Adipose tissue (tissue), 3 donors: ENCODE measurements at regions not wholly inside any gene's neighbourhood (a gene's known extent, or its start where the extent isn't known, plus 50 kb on each side); places are given as distances from the start of the nearest gene placed in this dataset.
"Not testable (repeated sequence)": the region's sequence is repeated elsewhere in the genome, so short reads cannot be mapped to it uniquely, and the experiment has no call there.

Experiments
- H3K27ac ChIP-seq: one replicate; pipeline ENCODE4 v1.5.1; 2013; ENCODE audit warnings: low read depth, low read length
- WGBS, 3 donors: extraction: QIAGEN DNeasy Blood & Tissue Kit; methylation state at CpG; one replicate each; pipeline ENCODE4 v1.1.7; 2013; 5-methylcytosine and 5-hydroxymethylcytosine counted together
- donor health status: healthy with polysubstance abuse.
- donor health status: Bipolar disorder and iron deficiency.
- donor health status: healthy.

- no peak overlapping the region for H3K27ac ChIP-seq
- WGBS, 3 donors: 31 to 53% (median 38%) methylated on average over 1 of the region's 1 CpG
Measured at GRCh38 chr9:87354147-87354546, 143.5 kb upstream of the DAPK1 start.

GRCh38 chr9:87357600-87357999 lies 140.1 kb upstream of the DAPK1 start:
- H3K27ac ChIP-seq: no peak overlapping the region
- 97 to 100% (median 100%) methylated on average over 1 of the region's 1 CpG for WGBS, 3 donors

GRCh38 chr9:87359264-87359663 lies 138.4 kb upstream of the DAPK1 start:
- H3K27ac ChIP-seq: no peak overlapping the region

- H3K27ac ChIP-seq: no peak overlapping the region
- WGBS, 3 donors: 57 to 65% (median 58%) methylated on average over 3 of the region's 3 CpGs
Measured at GRCh38 chr9:87359958-87360601, 137.6 kb upstream of the DAPK1 start.

- 55 to 76% (median 76%) methylated on average over 9 of the region's 9 CpGs for WGBS, 3 donors
- H3K27ac ChIP-seq: no peak overlapping the region
Measured at GRCh38 chr9:87370049-87370685, 127.5 kb upstream of the DAPK1 start.

- H3K27ac ChIP-seq: no peak overlapping the region
- 77 to 82% (median 81%) methylated on average over 5 to 6 of the region's 6 CpGs for WGBS, 3 donors
Measured at GRCh38 chr9:87371795-87372355, 125.8 kb upstream of the DAPK1 start.

GRCh38 chr9:87372356-87372851 lies 125.3 kb upstream of the DAPK1 start:
- no peak overlapping the region for H3K27ac ChIP-seq
- WGBS, 3 donors: 60 to 78% (median 73%) methylated on average over 10 of the region's 10 CpGs

- not testable (repeated sequence) for H3K27ac ChIP-seq
- WGBS, 3 donors: 79 to 90% (median 84%) methylated on average over 10 of the region's 10 CpGs
Measured at GRCh38 chr9:87374023-87374919, 123.4 kb upstream of the DAPK1 start.

GRCh38 chr9:87375397-87376073 lies 122.1 kb upstream of the DAPK1 start:
- no peak overlapping the region for H3K27ac ChIP-seq
- WGBS, 3 donors: 70 to 73% (median 72%) methylated on average over 7 of the region's 7 CpGs

- no peak overlapping the region for H3K27ac ChIP-seq
- 88 to 97% (median 95%) methylated on average over 1 of the region's 1 CpG for WGBS, 3 donors
Measured at GRCh38 chr9:87378676-87379075, 119.0 kb upstream of the DAPK1 start.

GRCh38 chr9:87379300-87379699 lies 118.4 kb upstream of the DAPK1 start:
- 50 to 85% (median 83%) methylated on average over 6 of the region's 6 CpGs for WGBS, 3 donors
- no peak overlapping the region for H3K27ac ChIP-seq

GRCh38 chr9:87381050-87381711 lies 116.5 kb upstream of the DAPK1 start:
- no peak overlapping the region for H3K27ac ChIP-seq
- WGBS, 3 donors: 49 to 74% (median 68%) methylated on average over 4 of the region's 4 CpGs

- 32 to 63% (median 55%) methylated on average over 4 of the region's 4 CpGs for WGBS, 3 donors
Measured at GRCh38 chr9:87381746-87382145, 115.9 kb upstream of the DAPK1 start.

GRCh38 chr9:87382900-87383299 lies 114.8 kb upstream of the DAPK1 start:
- H3K27ac ChIP-seq: no peak overlapping the region
- WGBS, 3 donors: 54 to 85% (median 64%) methylated on average over 9 of the region's 9 CpGs

More at GRCh38 chr9:87381746-87382145, 115.9 kb upstream of the DAPK1 start:
- H3K27ac ChIP-seq: no peak overlapping the region

- 74 to 96% (median 80%) methylated on average over 7 of the region's 7 CpGs for WGBS, 3 donors
- no peak overlapping the region for H3K27ac ChIP-seq
Measured at GRCh38 chr9:87383344-87384150, 114.1 kb upstream of the DAPK1 start.

GRCh38 chr9:87386490-87387025 lies 111.1 kb upstream of the DAPK1 start:
- no peak overlapping the region for H3K27ac ChIP-seq
- WGBS, 3 donors: 13 to 88% (median 66%) methylated on average over 2 of the region's 2 CpGs
